ENCODE measurements at regions not wholly inside any gene's neighbourhood (a gene's known extent, or its start where the extent isn't known, plus 50 kb on each side); places are given as distances from the start of the nearest gene placed in this dataset.

DNA sequence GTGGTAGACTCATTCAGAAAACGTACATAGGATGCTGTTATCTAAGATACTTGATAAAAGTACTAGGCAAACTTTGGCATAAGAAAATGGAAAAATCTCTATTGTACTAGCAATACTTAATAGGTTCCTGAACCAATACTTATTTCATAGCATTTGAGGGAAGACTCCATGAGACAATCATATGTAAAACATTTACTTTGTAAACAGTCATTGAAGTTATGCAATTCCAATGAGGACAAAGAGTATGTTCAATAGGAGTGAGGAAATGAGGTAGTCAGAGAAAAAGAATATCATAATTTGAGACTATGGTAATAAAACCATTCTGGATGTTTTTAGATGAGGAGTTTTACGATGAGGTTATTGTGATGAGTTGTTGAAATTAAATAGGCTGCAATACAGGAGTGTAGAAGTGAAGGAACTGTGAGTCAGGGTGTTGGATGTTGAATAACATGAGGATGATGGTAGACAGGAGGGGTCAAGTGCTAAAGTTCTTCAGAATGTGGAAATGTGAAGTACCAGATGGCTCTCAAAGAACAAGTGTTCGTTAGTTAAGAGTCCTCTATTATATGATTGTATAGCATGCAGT is 397.9 kb downstream of the PPP3CA start:
- Histone ChIP-seq H3K9me3 (ENCODE audit: control insufficient read depth, low read depth, low read length) (no peaks in the 10 kb centered on the region), H3K4ac (ENCODE audit: low read depth, low read length) (no peak overlapping the region), H2AK5ac (ENCODE audit: insufficient read length, low read length) (no peak overlapping the region), H3K9ac (ENCODE audit: extremely low read depth, insufficient read length, low read length) (no peak overlapping the region), H3K4me1 (ENCODE audit: insufficient read depth, low read length) (no peaks in the 10 kb centered on the region), H3K56ac (ENCODE audit: insufficient read length, low read depth, low read length) (no peak overlapping the region), H4K20me1 (ENCODE audit: control insufficient read depth, insufficient read depth, insufficient read length) (no peaks in the 10 kb centered on the region), H2BK12ac (ENCODE audit: insufficient read length, low read depth, low read length) (no peak overlapping the region), H3K14ac (ENCODE audit: insufficient read depth, low read length) (no peak overlapping the region), H3K23ac (ENCODE audit: insufficient read length, low read depth, low read length) (no peak overlapping the region), H3K4me2 (ENCODE audit: insufficient read depth, insufficient read length, low read length) (no peak overlapping the region), H2BK5ac (ENCODE audit: insufficient read length, low read length) (no peak overlapping the region), H2AFZ (ENCODE audit: low read length) (no peak overlapping the region), H3K79me1 (ENCODE audit: insufficient read depth, low read depth, low read length, poor library complexity, severe bottlenecking) (no peaks in the 10 kb centered on the region), H2BK15ac (ENCODE audit: low read depth, low read length) (no peak overlapping the region), H3K23me2 (ENCODE audit: insufficient read length, low read depth, low read length, poor library complexity, severe bottlenecking) (no peaks in the 10 kb centered on the region), H4K5ac (ENCODE audit: insufficient read length, low read depth, low read length) (no peak overlapping the region), H3K18ac (ENCODE audit: insufficient read length, low read depth, low read length) (no peak overlapping the region), H3K79me2 (ENCODE audit: insufficient read depth, low read length) (no peaks in the 10 kb centered on the region), H4K91ac (ENCODE audit: insufficient read length, low read depth, low read length) (no peak overlapping the region), H3K27ac (ENCODE audit: insufficient read length, low read depth, low read length) (no peak overlapping the region), H2BK20ac (ENCODE audit: low read depth, low read length, poor library complexity, severe bottlenecking) (no peak overlapping the region), H2BK120ac (ENCODE audit: low read depth, low read length, poor library complexity, severe bottlenecking) (no peak overlapping the region), H4K8ac (replicated peaks; ENCODE audit: insufficient read length, low read depth, low read length) (no peak overlapping the region), H3K27me3 (ENCODE audit: insufficient read depth, low read length) (no peaks in the 10 kb centered on the region), H3T11ph (ENCODE audit: low read length) (no peak overlapping the region)
- H3K27me3 Mint-ChIP-seq (ENCODE audit: low read depth) = no peaks in the 10 kb centered on the region
- no peaks in the 10 kb centered on the region for H3K36me3 Mint-ChIP-seq (ENCODE audit: insufficient read depth in 1 of 3, low read depth in 3 of 3)
- WGBS (ENCODE audit: extremely low coverage, insufficient read length, low lambda C conversion rate) = 100% methylated on average over 1 of the region's 3 CpGs
- H3K4me3 Mint-ChIP-seq = no peak overlapping the region
- no peak overlapping the region; a peak in 2 of 7 replicates for H3K27ac Mint-ChIP-seq
- TF ChIP-seq, protein P1, sequence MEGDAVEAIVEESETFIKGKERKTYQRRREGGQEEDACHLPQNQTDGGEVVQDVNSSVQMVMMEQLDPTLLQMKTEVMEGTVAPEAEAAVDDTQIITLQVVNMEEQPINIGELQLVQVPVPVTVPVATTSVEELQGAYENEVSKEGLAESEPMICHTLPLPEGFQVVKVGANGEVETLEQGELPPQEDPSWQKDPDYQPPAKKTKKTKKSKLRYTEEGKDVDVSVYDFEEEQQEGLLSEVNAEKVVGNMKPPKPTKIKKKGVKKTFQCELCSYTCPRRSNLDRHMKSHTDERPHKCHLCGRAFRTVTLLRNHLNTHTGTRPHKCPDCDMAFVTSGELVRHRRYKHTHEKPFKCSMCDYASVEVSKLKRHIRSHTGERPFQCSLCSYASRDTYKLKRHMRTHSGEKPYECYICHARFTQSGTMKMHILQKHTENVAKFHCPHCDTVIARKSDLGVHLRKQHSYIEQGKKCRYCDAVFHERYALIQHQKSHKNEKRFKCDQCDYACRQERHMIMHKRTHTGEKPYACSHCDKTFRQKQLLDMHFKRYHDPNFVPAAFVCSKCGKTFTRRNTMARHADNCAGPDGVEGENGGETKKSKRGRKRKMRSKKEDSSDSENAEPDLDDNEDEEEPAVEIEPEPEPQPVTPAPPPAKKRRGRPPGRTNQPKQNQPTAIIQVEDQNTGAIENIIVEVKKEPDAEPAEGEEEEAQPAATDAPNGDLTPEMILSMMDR (conservative IDR thresholded peaks at IDR 0.05) = no peak
- no peak for DNase-seq
- H3K9me3 Mint-ChIP-seq = no peaks in the 10 kb centered on the region
- H3K4me1 Mint-ChIP-seq = peaks cover 3 to 10% of the 10 kb centered on the region in 2 experiments

Data from H9 (cell line).